ENCODE measurements at regions not wholly inside any gene's neighbourhood (a gene's known extent, or its start where the extent isn't known, plus 50 kb on each side); places are given as distances from the start of the nearest gene placed in this dataset.

DNA sequence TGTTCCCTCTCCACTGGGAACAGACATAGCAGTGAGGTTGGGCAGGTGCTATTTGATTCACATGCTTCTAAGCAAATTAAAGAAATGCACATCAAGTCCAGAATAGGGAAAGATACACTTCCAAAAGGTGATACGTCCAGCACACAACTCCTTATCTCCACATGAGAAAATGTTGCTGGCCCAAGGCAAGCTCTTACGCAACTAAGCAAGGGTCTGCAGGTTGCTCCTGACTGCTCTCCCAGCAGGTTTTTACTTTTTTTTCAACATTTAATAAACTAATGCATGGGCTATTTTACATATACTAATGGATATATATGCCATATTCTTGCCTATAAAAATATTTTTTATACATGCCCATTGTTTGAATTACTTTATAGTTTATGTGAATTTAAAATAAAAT, 818.5 kb upstream of the ROBO1 start:
- H3K27ac ChIP-seq, result no peak overlapping the region
- TF ChIP-seq, protein P1, sequence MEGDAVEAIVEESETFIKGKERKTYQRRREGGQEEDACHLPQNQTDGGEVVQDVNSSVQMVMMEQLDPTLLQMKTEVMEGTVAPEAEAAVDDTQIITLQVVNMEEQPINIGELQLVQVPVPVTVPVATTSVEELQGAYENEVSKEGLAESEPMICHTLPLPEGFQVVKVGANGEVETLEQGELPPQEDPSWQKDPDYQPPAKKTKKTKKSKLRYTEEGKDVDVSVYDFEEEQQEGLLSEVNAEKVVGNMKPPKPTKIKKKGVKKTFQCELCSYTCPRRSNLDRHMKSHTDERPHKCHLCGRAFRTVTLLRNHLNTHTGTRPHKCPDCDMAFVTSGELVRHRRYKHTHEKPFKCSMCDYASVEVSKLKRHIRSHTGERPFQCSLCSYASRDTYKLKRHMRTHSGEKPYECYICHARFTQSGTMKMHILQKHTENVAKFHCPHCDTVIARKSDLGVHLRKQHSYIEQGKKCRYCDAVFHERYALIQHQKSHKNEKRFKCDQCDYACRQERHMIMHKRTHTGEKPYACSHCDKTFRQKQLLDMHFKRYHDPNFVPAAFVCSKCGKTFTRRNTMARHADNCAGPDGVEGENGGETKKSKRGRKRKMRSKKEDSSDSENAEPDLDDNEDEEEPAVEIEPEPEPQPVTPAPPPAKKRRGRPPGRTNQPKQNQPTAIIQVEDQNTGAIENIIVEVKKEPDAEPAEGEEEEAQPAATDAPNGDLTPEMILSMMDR (conservative IDR thresholded peaks at IDR 0.05), result no peak

DNA sequence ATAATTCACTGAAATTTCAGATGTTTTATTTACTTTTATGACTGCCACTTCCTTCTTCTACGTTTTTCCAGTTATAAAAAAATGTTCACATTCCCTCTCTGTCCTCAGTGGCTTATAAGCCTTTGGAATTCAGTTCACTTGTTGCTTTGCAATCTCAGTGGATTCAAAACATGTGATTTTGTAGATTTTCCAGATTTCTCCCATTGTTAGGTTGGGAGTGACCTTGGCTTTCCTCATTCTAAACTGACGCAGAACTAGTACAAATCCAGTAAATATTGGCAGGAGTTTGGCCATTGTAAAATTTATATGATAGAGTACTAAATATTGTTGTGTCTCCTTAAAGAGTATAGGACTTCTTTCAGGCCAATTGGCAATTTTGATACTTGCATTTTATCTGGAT, 812.3 kb upstream of the ROBO1 start:
- no peak overlapping the region for H3K27ac ChIP-seq
- TF ChIP-seq, protein P1 (conservative IDR thresholded peaks at IDR 0.05), result no peak

DNA sequence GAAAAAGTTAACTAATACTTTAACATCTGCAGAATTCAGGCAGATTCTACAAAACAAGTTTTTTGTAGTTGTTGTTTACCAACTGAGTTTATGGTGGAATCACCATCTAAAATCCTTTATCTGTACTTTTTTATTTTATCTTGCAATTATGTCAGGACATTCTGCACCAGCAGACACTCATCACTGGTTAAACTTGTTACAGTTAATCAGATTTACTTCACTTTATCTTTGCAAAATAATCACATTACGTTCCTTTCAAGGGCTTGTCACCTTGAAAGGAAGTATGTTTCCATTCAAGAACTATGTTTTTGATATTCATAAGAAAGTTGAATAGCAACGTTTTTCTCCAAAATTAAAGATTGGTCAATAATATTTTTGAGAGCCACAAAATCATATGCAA, 796.6 kb upstream of the ROBO1 start:
- TF ChIP-seq, protein P1 (conservative IDR thresholded peaks at IDR 0.05), result no peak
- no peak overlapping the region for H3K27ac ChIP-seq

DNA sequence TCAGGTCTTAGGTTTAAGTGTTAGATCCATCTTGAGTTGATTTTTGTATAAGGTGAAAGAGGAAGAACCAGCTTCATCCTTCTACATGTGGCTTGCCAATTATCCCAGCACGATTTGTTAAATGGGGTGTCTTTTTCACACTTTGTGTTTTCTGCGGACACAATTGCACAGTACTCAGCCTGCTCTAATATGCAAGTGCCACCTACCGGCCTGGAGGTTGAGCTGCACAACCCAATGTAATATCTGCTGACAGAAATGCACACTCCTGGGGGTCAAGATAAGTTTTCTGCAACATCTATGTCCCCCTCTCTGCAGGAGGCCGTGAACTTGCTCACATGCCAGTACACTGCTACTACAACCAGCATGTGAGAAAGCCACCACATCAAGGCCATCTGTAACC, 791.9 kb upstream of the ROBO1 start:
- TF ChIP-seq, protein P1 (conservative IDR thresholded peaks at IDR 0.05), result peak; percentile 58
- H3K27ac ChIP-seq, result no peak overlapping the region

DNA sequence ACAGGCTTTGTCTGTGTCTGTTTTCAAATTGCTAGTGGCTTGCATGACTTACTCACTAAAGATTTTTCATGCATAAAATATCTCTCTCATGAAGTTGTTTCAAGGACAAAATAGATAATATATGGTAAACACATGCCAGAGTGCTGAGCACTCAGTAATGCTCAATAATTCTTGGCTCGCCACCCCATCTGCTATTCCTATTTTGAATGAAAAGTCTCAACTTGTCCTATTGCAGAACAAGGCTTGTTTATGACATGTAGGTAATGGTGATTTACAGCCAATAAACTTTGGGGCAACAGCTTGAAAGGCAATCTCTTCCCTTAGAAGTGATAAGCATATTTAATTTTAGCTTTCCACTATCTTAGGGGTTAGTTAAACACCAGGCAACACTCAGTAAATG, 789.0 kb upstream of the ROBO1 start:
- no peak overlapping the region for H3K27ac ChIP-seq
- TF ChIP-seq, protein P1 (conservative IDR thresholded peaks at IDR 0.05), result no peak

DNA sequence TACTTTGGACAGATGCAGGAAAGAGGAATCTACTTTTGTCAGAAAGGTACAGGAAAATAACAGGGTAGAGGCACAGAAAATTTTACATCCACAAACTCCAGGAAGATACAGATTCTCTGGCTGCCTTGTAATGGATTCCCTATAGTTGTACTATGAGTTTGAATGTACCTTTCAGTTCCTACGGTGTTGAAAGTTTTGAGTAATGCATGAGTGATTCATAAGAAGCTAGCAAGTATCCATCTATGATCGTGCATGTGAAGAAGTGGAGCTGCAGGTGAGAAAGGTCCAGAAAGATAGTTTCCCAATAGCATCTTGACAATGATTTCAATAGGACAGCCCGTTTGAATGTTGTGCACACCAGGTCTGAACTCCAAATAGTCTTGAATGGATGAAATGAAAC, 786.5 kb upstream of the ROBO1 start:
- TF ChIP-seq, protein P1 (conservative IDR thresholded peaks at IDR 0.05), result no peak

DNA sequence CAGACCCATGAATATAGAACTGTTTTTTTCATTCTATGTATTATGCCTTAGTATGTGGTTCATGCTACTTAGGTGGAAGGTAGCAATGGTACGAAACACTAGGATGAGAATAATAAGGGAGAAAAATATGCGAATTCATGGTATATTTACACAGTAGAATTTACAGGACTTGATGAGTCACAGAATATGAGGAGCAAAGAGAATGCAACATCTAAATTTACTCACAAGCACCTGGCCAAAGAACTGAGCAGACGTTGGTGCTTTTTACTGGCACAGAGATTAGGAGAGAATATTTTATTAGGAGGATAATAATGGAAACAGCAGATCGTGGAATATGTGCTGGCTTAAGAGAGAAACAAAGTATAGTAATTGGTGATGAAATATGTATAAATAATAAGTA, 785.4 kb upstream of the ROBO1 start:
- no peak overlapping the region for H3K27ac ChIP-seq
- TF ChIP-seq, protein P1 (conservative IDR thresholded peaks at IDR 0.05), result no peak

More for the DNA sequence above, 786.5 kb upstream of the ROBO1 start:
- no peak overlapping the region for H3K27ac ChIP-seq

DNA sequence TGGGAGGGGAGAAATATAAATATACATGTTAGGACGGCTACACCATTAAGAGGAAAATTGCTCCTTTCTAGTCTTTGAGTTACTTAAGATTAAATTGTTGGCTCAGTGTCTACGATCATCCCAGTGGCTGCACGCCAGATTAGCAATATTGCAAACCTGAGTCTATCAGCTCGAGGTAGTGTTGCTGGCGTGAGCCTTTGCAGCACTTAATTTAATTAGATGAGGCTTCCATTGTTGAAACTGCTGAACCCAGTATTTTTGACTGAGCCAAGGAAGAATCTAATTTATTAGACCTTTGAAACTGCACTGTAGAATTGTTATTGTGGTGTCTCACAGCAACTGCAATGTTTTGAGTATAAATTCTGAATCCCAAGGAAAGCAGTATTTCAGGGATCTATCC, 782.4 kb upstream of the ROBO1 start:
- TF ChIP-seq, protein P1 (conservative IDR thresholded peaks at IDR 0.05), result no peak
- no peak overlapping the region for H3K27ac ChIP-seq
